WTC11 (cell line): ENCODE measurements at regions not wholly inside any gene's neighbourhood (a gene's known extent, or its start where the extent isn't known, plus 50 kb on each side); places are given as distances from the start of the nearest gene placed in this dataset.

Experiments used
- ATAC-seq: fragments of 200-7000 bp; cut with Tn5 transposase; 2 replicates; pipeline ENCODE4 v1.10.0; 2021; ENCODE audit warnings: mild to moderate bottlenecking, moderate library complexity
- CTCF ChIA-PET: fragments of 300-600 bp; sonication (Branson Sonifier 250); formaldehyde crosslinking; loops from one replicate; lab custom pipeline; 2021; ENCODE audit warnings: antibody characterized with exemption; lab: Charles Lee
- POLR2A ChIA-PET: fragments of 350-600 bp; sonication (Branson Sonifier 250); formaldehyde crosslinking; loops from one replicate; lab custom pipeline; 2021; ENCODE audit warnings: antibody characterized with exemption; lab: Charles Lee
- DNase-seq: peaks from one replicate; pipeline ENCODE4 v3.0.0; 2021; ENCODE audit warnings: low spot score
- H3K27ac Mint-ChIP-seq: 2 replicates; pipeline ENCODE4 v1.8.0; 2021; ENCODE audit warnings: mixed read lengths
- H3K27me3 Mint-ChIP-seq: 2 replicates; pipeline ENCODE4 v1.8.0; 2021; ENCODE audit warnings: low read depth, mild to moderate bottlenecking, moderate library complexity, mixed read lengths
- H3K36me3 Mint-ChIP-seq: 2 replicates; pipeline ENCODE4 v1.8.0; 2021; ENCODE audit warnings: mixed read lengths
- H3K4me1 Mint-ChIP-seq: 2 replicates; pipeline ENCODE4 v1.8.0; 2022; ENCODE audit warnings: mixed read lengths
- H3K4me3 Mint-ChIP-seq: 2 replicates; pipeline ENCODE4 v1.8.0; 2021; ENCODE audit warnings: mild to moderate bottlenecking, moderate library complexity, mixed read lengths
- H3K9me3 Mint-ChIP-seq: 2 replicates; pipeline ENCODE4 v1.8.0; 2021; ENCODE audit warnings: mixed read lengths
- ARID4B ChIP-seq: sonication (generic); formaldehyde crosslinking; IDR thresholded peaks from 2 replicates; pipeline ENCODE4 v1.8.0; 2023; ENCODE audit warnings: missing genetic modification reagents, mild to moderate bottlenecking, borderline replicate concordance
- ESRRA ChIP-seq: sonication (generic); formaldehyde crosslinking; IDR thresholded peaks from 2 replicates; pipeline ENCODE4 v1.8.1; 2022; ENCODE audit warnings: mild to moderate bottlenecking, missing genetic modification reagents, borderline replicate concordance
- GABPB1 ChIP-seq: sonication (generic); formaldehyde crosslinking; IDR thresholded peaks from 2 replicates; pipeline ENCODE4 v1.8.1; 2023; ENCODE audit warnings: mild to moderate bottlenecking, missing genetic modification reagents
- HMGA2 ChIP-seq: fragments of 250-450 bp; sonication (Bioruptor Pico); IDR thresholded peaks from 2 replicates; pipeline ENCODE4 v1.4.0; 2021; ENCODE audit warnings: mild to moderate bottlenecking, moderate library complexity
- IRF2 ChIP-seq: sonication (generic); formaldehyde crosslinking; IDR thresholded peaks from 2 replicates; pipeline ENCODE4 v1.8.0; 2022; ENCODE audit warnings: low read depth, missing genetic modification reagents, borderline replicate concordance
- NFYB ChIP-seq: sonication (generic); formaldehyde crosslinking; conservative IDR thresholded peaks from 2 replicates; pipeline ENCODE4 v1.8.0; 2022; ENCODE audit warnings: low read depth, missing genetic modification reagents
- PRDM15 ChIP-seq: sonication (generic); formaldehyde crosslinking; IDR thresholded peaks from 2 replicates; pipeline ENCODE4 v1.8.0; 2022; ENCODE audit warnings: missing genetic modification reagents
- SP1 ChIP-seq: sonication (generic); formaldehyde crosslinking; conservative IDR thresholded peaks from 2 replicates; pipeline ENCODE4 v1.8.1; 2022; ENCODE audit warnings: missing genetic modification reagents
- USF1 ChIP-seq: sonication (generic); formaldehyde crosslinking; IDR thresholded peaks from 2 replicates; pipeline ENCODE4 v1.8.0; 2022; ENCODE audit warnings: mild to moderate bottlenecking, missing genetic modification reagents
- ZNF138 ChIP-seq: sonication (generic); formaldehyde crosslinking; conservative IDR thresholded peaks from 2 replicates; pipeline ENCODE4 v1.8.1; 2022; ENCODE audit warnings: mild to moderate bottlenecking, moderate library complexity, missing genetic modification reagents
- TF ChIP-seq, protein P1 (sequence below): sonication (generic); formaldehyde crosslinking; IDR thresholded peaks from 2 replicates; pipeline ENCODE4 v1.8.1; 2022; ENCODE audit warnings: mild to moderate bottlenecking, missing genetic modification reagents, moderate library complexity, borderline replicate concordance
- TF ChIP-seq, protein P2 (sequence below): sonication (generic); formaldehyde crosslinking; IDR thresholded peaks from 2 replicates; pipeline ENCODE4 v1.8.1; 2023; ENCODE audit warnings: mild to moderate bottlenecking, missing genetic modification reagents, moderate library complexity
- TF ChIP-seq, protein P3 (sequence below): sonication (generic); formaldehyde crosslinking; conservative IDR thresholded peaks from 2 replicates; pipeline ENCODE4 v1.8.1; 2022; ENCODE audit warnings: mild to moderate bottlenecking, missing genetic modification reagents
- TF ChIP-seq, protein P4 (sequence below): sonication (generic); formaldehyde crosslinking; IDR thresholded peaks from 2 replicates; pipeline ENCODE4 v1.8.1; 2023; ENCODE audit warnings: mild to moderate bottlenecking, missing genetic modification reagents, moderate library complexity
- TF ChIP-seq, protein P5 (sequence below): fragments of 250-450 bp; sonication (Bioruptor Pico); IDR thresholded peaks from 2 replicates; pipeline ENCODE4 v1.9.0; 2021; ENCODE audit warnings: moderate library complexity, mild to moderate bottlenecking, inconsistent platforms, borderline replicate concordance
- TF ChIP-seq, protein P6 (sequence below): sonication (generic); formaldehyde crosslinking; IDR thresholded peaks from 2 replicates; pipeline ENCODE4 v1.8.0; 2022; ENCODE audit warnings: mild to moderate bottlenecking, missing genetic modification reagents
- TF ChIP-seq, protein P7 (sequence below): fragments of 250-450 bp; sonication (Bioruptor Pico); IDR thresholded peaks from 2 replicates; pipeline ENCODE4 v1.8.0; 2021; ENCODE audit warnings: mild to moderate bottlenecking

DNA sequence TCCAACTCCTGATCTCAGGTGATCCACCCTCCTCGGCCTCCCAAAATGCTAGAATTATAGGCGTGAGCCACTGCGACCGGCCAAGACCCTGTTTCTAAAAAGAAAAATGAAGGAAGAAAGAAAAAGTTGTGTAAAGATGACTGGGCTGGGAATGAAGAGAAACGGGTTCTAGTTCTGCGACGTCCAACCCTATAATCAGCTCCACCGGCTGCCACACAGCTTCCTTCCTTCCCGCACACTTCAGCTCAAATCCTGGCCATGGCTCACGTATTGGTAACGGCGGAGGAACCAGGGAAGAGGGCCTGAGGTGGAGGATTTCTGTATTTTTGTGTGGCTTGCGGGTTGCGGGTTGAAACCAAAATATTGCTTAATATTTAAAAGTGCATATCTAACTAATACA is 88.1 kb downstream of the MYL12B start (continued):
- no peak for TF ChIP-seq NFYB (CRISPR knock-in tag)
- TF ChIP-seq, protein P1, sequence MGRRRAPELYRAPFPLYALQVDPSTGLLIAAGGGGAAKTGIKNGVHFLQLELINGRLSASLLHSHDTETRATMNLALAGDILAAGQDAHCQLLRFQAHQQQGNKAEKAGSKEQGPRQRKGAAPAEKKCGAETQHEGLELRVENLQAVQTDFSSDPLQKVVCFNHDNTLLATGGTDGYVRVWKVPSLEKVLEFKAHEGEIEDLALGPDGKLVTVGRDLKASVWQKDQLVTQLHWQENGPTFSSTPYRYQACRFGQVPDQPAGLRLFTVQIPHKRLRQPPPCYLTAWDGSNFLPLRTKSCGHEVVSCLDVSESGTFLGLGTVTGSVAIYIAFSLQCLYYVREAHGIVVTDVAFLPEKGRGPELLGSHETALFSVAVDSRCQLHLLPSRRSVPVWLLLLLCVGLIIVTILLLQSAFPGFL (CRISPR knock-in tag): no peak
- TF ChIP-seq, protein P2, sequence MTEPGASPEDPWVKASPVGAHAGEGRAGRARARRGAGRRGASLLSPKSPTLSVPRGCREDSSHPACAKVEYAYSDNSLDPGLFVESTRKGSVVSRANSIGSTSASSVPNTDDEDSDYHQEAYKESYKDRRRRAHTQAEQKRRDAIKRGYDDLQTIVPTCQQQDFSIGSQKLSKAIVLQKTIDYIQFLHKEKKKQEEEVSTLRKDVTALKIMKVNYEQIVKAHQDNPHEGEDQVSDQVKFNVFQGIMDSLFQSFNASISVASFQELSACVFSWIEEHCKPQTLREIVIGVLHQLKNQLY (CRISPR knock-in tag): no peak
- TF ChIP-seq, protein P3, sequence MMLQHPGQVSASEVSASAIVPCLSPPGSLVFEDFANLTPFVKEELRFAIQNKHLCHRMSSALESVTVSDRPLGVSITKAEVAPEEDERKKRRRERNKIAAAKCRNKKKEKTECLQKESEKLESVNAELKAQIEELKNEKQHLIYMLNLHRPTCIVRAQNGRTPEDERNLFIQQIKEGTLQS: no peak
- TF ChIP-seq PRDM15 (CRISPR knock-in tag): no peak
- TF ChIP-seq HMGA2 (CRISPR knock-in tag): no peak

DNA sequence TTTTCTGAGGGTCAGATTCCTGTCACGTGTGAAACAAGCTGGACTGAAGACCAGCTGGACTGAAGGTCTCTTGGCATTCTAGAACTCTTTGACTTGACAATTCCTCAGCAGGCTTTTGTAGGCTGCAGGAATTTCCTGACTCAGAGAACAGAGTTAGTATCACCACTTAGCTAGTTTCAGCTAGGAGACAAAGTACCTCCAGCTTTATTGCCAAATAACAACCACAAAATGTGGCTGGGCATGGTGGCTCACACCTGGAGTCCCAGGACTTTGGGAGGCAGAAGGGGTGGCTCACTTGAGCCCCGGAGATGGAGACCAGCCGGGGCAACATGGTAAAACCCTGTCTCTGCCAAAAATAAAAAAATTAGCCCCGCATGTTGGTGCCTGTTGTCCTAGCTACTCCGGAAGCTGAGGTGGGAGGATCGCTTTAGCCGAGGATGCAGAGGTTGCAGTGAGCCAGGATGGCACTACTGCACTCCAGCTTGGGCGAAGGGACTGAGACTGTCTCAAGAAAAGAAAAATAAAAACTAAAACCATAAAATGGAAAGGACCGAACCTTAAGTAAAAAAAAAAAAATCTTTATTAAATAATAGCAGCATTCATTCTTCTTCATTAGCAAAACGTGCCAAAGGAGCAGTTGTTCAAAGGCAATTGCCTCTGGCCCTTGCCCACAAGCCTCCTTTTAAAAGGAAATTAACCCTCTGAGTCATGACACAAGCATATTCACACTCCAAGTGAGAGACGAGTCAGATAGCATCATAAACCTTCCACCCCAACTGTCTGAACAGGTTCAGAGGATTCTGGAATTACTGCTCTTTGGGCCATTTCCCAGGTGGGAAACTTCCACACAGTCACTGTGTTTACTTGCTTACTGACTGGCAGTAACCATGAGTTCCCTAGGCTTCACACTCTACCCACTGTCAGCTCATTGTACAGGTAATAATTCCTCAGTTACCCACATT is 88.9 kb downstream of the MYL12B start:
- Mint-ChIP-seq H3K9me3 (peaks cover 8% of the 10 kb centered on the region; the same call in 1 of the 2 replicates), H3K36me3 (no peaks in the 10 kb centered on the region), H3K4me1 (peaks cover 20% of the 10 kb centered on the region), H3K27me3 (no peaks in the 10 kb centered on the region), H3K4me3 (no peak overlapping the region), H3K27ac (no peak overlapping the region)
- DNase-seq (no peak), ATAC-seq (no peak)
- ChIA-PET POLR2A (no interaction called here), CTCF (interaction anchor here (0.6 to 1.0 kb wide), 4 partner anchors 9 to 421 kb away, joined by 3 read pairs; no protein-coding TSS in a partner anchor)
- TF ChIP-seq ARID4B (CRISPR knock-in tag) (no peak), GABPB1 (CRISPR knock-in tag) (no peak), ZNF138 (no peak), SP1 (CRISPR knock-in tag) (no peak), ESRRA (no peak), USF1 (CRISPR knock-in tag) (no peak), IRF2 (CRISPR knock-in tag) (no peak)
- TF ChIP-seq, protein P2 (CRISPR knock-in tag): no peak
- TF ChIP-seq, protein P4, sequence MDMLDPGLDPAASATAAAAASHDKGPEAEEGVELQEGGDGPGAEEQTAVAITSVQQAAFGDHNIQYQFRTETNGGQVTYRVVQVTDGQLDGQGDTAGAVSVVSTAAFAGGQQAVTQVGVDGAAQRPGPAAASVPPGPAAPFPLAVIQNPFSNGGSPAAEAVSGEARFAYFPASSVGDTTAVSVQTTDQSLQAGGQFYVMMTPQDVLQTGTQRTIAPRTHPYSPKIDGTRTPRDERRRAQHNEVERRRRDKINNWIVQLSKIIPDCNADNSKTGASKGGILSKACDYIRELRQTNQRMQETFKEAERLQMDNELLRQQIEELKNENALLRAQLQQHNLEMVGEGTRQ (CRISPR knock-in tag): no peak
- TF ChIP-seq, protein P5, sequence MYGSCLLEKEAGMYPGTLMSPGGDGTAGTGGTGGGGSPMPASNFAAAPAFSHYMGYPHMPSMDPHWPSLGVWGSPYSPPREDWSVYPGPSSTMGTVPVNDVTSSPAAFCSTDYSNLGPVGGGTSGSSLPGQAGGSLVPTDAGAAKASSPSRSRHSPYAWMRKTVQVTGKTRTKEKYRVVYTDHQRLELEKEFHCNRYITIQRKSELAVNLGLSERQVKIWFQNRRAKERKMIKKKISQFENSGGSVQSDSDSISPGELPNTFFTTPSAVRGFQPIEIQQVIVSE (CRISPR knock-in tag): no peak
- TF ChIP-seq, protein P6, sequence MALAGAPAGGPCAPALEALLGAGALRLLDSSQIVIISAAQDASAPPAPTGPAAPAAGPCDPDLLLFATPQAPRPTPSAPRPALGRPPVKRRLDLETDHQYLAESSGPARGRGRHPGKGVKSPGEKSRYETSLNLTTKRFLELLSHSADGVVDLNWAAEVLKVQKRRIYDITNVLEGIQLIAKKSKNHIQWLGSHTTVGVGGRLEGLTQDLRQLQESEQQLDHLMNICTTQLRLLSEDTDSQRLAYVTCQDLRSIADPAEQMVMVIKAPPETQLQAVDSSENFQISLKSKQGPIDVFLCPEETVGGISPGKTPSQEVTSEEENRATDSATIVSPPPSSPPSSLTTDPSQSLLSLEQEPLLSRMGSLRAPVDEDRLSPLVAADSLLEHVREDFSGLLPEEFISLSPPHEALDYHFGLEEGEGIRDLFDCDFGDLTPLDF (CRISPR knock-in tag): no peak
- TF ChIP-seq, protein P7, sequence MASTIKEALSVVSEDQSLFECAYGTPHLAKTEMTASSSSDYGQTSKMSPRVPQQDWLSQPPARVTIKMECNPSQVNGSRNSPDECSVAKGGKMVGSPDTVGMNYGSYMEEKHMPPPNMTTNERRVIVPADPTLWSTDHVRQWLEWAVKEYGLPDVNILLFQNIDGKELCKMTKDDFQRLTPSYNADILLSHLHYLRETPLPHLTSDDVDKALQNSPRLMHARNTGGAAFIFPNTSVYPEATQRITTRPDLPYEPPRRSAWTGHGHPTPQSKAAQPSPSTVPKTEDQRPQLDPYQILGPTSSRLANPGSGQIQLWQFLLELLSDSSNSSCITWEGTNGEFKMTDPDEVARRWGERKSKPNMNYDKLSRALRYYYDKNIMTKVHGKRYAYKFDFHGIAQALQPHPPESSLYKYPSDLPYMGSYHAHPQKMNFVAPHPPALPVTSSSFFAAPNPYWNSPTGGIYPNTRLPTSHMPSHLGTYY (CRISPR knock-in tag): no peak
